Superior temporal gyrus (tissue), 1 donor: ENCODE measurements at regions not wholly inside any gene's neighbourhood (a gene's known extent, or its start where the extent isn't known, plus 50 kb on each side); places are given as distances from the start of the nearest gene placed in this dataset.

Experiments
- DNase-seq: peaks from one replicate; pipeline ENCODE4 v3.0.0-alpha.2; 2016; ENCODE audit errors: extremely low spot score

DNA sequence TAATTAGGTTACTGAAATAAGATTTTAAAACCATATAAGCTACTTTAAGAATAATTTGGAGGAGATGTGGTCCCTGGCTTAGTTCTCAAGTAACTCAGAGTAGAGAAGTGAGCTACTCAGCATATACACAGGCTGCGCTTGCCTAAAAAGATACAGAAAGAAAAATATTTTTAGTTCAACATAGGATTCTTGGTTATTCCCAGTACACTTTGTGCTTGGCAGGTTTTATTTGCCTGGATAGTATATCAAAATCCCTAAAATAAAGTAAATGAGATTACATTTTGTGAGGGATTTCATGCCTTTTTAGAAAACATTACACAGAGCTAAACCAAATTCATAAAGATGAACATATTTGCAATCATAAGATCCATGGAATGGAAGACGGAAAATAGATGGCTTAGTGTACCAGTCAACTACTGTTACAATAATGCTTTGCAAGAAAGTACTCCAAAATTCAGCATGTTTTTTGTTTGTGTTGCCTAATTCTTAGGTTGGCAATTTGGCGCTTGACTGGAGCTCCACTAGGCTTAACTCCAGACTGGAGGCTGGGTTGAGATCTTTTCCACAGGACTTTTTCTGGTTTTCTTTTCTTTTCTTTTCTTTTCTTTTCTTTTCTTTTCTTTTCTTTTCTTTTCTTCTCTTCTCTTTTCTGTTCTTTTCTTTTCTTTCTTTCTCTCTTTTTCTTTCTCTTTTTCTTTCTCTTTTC lies 600.5 kb upstream of the SYT4 start:
- DNase-seq = no peak

DNA sequence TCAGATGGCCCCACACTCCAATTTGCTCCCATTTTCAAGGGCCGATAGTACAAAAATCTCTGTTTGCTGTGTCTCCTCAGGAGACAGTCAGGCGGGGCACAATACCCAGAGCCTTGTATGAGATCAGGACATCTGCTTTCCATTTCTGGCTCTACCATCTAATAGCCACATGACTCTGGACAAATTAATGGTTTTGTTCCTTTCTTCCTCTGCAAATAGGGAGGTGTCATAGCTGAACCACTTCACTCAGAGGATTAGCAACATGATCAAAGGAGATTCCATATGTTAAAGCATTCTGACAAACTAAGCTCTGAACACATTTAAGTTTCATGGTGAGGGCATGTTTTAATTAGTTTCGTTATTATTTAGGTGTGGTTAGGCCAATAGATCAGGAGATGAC lies 602.1 kb upstream of the SYT4 start:
- no peak for DNase-seq

DNA sequence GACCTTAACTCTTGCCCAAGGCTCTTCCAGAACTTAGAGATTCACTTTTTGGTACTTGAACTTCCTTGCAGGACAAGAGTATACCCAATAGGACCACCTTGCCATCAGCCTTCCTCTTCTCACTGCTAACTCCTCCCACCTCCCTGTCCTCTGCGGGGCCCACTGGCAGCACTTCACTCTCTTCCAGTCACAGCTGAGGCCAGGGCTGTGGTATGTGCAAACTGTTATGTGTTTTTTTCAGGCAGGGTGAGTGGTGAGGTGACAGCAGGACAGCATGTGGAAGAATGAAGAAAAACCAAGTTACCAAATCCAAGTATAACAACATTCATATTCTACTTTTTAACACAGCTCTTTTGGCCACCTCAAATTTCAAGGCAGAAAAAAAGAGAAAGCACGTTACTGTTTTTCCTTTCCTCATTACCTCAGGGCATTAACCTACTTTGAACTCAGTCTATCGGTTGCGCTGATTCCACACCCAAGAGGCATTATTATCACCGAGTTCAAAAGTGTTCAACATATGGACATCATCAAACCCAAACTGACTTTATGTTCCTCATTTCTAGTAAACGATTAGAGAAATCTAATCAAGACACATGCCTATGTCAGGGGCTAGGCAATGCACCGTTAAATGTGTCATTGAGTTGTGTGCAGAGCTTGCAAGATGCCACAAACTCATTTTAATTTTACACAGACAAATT lies 605.2 kb upstream of the SYT4 start:
- no peak for DNase-seq

DNA sequence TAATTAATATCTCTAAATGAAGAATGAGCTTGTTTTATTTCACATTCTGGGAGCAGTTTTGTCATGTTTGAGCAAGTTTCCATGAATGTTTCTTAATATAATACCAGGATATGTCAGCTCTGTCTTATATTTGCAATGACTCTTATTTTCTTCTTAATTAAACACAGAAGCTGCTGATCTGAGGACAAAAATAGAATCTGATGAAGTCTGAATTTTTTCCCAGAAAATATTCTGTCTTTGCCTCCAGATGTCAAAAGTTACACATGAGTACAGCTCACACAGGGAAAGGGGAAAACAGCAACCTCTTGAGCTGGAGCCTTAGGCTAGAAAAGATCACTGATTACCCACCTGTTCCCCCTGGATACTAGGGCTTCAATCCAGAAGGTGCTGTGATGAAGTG lies 606.6 kb upstream of the SYT4 start:
- DNase-seq = no peak

DNA sequence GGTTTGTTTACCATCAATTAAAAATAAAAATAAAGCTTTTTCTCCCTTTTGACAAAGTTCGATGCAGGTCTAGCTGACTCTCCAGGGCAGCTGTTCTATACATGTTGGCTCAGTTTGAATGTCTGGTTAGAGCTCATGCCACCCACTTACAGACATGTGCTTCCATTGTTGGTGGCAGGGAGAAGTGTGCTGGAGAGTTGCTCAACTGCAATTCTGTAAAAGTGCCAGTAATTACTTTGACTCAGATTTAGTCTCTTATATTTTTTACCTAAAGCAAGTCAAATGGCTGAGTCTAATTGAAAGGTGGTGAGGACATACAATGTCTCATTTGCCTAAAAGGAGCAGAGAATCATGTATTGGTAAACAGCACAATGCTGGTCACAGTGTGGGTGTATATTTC lies 609.1 kb upstream of the SYT4 start:
- DNase-seq = no peak

DNA sequence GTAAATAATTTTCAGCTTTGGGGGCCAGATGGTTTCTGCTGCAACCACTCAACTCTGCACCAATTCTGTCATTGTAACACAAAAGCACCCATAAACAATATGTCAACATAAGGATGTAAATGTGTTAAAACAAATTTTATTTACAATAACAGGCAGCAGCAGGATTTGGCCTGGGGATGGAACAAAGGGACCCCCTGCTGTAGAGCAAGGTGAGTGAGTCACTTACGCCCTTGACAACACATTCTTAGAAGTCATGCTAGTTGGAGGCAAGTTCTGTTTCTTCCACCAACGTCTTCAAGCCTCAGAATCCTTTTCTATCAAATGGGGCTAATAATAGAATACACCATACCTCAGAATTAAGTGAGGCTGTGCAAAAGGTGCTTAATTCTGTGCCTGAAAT lies 610.2 kb upstream of the SYT4 start:
- DNase-seq = no peak

DNA sequence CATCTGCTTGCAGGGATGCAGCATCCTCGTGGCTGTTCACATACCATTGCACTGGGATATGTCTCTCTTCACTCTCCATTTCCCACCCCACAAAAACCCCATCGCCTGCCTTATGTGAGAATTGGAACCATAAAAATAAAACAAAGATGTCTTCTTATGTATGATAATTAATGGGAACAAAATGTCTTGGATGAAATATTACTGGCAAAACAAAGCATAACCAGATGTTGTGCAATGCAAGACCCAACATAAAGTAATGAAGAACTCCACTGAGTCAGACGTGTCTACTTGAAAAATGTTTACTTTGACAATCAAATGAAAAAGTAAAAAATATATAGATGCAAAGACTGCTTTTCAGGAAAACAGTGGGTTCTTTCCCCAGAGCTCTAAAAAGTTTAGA lies 611.3 kb upstream of the SYT4 start:
- DNase-seq = no peak

DNA sequence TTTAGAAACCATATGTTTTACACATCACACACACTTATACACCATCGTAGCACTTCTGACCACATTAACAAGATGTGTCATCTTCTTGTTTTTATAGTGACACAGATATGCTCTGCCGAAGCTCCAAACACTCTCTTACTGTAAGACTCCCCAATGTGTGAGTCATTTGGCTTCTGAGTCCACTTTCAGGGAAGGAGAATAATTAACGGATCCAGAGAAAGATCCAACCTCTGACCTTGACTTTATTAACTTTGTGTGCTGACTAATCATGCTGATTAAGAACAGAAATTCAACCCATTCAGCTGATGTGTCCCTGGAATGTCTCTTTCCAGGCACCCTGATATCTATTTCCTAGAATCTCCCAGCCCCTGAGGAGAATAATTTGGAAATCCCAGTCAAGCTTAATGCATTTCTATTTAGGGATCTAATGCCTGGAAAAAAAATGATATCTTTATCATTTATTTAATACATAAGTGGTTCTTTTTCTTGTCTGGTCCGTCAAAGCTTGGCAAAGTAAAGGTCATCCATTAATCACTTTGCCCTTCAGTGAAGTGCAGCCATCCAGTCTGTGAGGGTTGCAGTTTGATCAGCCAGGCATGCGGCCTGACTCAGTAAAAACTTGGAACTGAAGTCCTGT lies 615.8 kb upstream of the SYT4 start:
- DNase-seq = peak; percentile 36

DNA sequence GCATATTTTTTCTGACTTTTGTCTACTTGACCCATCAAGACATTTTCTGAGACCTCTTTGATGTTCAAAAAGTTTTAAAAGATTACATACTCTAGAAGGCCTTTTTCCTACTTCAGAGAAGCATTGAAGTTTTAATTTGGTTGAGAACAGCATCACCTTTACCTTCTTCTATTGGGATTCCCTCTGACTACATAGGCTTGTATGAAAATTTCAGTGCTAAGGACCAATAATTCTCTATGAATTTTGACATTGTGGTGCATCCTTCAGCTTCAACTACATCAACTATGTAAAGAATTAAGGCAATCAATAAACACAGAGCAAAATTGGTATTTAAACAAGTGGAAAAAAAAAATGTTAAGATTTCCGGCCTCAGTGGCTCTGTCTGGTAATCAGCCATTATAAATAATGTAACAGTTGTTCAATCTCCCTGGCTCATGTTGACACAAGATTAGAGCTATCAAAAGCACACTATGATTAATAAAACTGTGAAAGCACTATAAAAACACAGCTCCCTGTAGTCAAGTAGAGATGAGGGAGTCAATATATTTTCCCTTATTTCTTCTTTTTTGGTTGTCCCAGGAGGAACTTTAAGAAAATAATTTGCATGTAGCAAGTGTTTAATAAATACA lies 627.0 kb upstream of the SYT4 start:
- no peak for DNase-seq

DNA sequence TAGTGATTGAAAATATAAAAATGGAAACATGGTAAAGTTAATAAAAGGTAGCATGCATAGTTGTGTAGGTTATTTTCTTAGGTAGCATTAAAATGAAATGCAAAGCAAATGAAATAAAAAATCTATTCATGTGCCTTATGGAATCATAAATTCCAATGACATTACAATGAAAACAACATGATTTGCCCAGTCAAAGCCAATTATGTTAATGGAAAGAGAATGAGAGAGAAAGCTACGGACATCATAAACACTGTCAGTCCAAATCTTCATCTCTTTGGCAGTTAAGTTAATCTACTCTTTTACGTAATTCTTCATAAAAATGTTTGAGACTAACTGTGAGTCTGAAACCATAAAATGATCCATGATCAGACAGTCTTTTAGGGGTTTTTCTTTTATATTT lies 636.7 kb upstream of the SYT4 start:
- DNase-seq = no peak

DNA sequence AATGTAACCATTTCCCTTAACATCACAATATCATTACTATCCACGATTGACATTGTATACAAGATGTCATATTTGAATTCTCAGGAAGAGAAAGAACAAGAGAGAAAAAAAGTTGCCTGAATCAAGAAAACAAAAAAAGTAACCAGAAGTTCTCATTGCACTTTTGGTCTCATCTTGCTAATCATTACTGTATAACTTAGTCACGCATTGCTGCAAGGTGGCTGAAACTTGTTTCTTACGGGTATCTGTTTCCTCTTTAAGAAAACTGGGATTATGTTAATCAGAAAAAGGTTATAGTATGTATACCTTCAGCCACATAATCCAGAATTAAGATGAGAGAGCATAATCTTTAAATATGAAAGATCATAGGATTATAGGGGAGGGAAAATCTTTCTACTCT lies 639.7 kb upstream of the SYT4 start:
- DNase-seq = no peak

DNA sequence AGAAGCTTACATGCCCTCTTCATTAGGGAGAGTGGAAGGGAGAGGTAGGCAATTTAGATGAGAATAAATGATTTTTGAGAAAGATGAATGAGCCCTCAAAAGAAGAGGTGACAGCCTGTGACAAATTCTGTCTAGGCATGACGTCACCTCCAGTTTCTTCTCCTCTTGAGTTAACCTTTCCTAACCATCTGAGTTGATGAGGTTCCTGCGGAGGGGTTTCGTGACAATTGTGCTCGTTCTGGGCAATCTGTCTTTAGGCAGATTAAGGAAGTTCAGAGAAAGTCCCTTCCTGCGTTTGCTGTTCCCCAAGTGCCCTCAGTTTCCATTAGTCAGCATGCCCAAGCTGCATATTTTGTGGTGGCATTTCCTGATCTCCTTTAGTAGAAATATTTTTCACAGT lies 640.2 kb upstream of the SYT4 start:
- no peak for DNase-seq

DNA sequence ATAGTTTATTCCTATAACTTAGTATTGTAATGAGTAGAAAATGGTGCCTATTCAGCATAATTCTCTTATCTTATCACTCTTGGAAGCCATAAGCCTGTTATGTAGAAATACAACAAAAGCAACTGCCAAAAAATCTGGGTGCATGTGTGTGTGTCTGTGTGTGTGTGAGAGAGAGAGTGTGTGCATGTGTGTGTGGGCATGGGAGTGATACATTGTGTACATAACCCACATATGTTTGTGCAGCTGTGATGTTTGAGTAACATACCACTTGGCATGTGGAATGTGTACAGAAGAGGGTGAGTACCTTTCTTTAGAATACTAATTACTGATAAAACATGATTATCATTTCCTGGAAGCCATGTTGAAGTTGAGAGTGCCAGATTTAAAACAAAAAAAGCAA lies 642.3 kb upstream of the SYT4 start:
- no peak for DNase-seq

DNA sequence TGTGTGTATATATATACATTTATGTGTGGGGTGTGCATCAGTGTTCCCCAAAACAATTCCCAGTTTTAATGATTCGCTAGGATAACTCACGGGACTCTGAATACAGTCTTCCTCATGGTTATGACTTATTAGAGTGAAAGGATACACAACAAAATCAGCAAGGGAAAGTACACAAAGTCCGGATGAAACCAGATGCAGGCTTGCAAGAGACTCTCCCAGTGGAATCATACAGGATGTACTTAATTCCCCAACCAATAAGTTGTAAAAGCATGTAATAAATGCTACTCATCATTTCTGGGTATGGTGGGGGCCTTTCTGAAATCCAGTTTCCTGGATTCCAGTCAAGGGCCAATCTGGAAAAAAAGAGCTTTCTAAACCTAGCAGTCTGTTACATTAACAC lies 654.1 kb upstream of the SYT4 start:
- no peak for DNase-seq

DNA sequence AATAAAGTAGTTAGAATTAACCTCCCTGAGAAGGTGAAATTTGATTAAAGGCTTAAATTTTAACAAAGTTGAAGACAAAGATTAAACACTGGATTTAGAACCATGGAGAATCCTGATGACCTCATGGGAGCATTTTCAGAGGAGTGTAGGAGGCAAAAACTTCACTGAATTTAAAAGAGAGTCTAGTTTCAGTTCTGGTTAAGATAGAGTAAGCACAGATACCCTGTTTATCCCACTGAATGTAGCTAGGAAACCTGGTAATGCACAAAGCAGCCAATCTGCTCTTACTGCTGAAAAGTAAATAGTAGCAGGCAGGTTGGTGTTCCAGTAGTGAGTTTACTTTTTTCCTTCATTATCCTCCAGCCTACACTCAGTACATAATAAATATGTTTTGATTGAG lies 654.9 kb upstream of the SYT4 start:
- DNase-seq = no peak

DNA sequence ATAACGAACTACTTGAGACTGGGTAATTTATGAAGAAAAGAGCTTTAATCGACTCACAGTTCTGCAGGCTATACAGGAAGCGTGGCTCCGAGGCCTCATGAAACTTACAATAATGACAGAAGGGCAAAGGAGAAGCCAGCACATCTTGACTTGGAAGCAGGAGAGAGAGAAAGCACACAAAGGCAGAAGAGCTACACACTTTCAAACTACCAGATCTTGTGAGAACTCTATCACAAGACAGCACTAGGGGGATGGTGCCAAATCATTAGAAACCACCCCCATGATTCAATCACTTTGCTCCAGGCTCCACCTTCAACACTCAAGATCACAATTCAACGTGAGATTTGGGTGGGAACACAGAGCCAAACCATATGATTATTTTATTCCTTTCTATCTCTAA lies 655.9 kb upstream of the SYT4 start:
- no peak for DNase-seq

DNA sequence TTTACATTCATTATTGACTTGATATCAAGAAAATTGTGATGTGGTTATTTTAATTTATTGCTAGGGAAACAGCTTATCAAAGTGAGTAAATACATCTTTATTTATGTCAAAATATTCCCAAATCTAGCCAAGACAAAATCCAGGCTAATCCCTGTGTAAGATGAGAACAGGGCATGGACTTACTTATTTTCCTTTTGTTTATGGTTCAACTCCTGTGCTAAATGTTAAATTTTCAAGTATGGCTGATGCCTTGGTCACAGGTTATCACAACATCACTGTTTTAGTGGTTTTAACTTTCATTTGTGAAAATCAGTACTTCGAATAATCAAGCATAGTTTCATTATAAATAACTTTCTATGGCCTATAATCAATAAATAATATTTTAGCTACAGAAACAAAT lies 657.0 kb upstream of the SYT4 start:
- DNase-seq = no peak

DNA sequence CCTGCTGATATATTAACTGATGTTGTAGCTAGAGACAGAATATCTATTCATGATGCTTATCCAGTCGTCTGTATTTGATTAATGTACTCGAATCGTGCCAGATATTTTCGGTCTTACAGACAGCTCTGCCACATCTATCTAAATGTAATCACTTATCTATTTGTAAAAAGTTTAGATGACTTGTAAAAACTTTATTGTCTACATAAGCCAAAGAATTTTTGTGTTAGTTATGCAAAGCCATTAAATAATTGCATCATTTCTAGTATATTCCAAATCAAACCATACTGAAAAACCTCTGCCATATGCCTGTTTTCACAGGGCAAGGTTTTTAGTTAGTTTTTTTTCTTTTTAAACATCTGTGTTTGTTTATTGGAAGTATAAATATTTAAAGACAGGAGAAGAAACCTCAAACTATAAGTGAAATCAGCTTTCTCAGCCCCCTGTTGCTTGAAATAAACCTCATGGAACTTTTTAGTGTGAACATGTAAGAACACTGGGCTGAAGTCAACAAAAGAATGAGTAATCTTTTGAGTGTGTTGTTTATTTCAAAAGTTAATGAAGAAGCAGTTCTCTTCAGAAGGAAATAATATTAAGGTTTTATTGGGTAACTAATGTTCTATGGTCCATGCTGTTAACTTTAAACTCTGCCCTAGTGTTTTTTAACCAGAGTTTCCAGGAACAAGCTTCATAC lies 657.6 kb upstream of the SYT4 start:
- no peak for DNase-seq

DNA sequence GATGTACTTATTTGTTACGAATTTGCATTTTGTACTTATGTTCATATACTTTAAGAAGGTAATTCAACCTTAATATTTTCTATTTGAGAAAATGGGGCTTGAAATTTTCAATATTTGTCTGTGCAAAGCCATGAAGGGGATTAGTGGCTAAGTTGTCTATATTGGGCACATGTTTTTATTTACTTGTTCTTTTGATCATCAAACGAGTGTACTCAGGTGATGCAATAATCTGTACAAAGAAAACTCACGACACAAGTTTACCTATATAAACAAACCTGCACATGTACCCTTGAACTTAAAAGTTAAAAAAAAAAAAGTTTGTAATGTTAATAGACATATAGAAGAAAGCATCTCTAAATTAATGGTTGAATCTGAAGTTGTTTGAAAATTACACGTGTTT lies 658.9 kb upstream of the SYT4 start:
- no peak for DNase-seq

DNA sequence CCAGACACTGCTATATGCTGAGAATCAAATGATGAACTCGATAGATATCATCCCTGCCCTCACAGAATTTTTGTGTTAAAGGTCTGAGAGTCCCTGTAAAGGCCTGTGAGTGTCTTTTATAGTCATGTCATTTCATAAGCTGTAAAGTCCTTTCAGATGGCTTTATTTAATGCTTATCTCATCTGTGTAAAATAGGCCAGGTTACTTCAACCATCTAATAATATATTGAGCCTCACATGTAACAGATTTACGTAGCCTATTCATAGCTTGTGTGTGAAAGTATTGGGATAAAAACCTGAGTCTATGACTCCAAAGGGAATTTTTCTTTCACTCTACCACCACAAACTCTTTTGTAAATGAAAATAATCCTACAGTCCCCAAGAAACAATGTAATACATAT lies 672.0 kb upstream of the SYT4 start:
- no peak for DNase-seq

DNA sequence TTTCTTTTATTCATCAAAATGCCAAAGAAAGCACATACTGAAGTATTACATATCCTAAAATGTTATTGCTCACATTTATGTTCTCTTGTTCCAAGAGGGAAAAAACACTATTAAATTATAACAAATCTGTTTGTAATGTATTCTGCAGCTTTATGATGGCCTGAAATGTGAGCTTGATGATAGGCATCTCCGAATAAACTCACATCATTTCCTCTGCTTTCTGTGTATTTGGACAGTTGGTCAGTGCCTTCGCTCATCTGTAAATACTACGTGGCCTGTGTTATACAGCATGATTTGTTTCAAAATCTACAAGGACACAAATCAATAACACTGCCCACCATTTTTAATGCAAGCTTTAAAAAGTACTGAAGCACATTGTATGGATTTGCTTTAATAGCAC lies 672.8 kb upstream of the SYT4 start:
- no peak for DNase-seq

DNA sequence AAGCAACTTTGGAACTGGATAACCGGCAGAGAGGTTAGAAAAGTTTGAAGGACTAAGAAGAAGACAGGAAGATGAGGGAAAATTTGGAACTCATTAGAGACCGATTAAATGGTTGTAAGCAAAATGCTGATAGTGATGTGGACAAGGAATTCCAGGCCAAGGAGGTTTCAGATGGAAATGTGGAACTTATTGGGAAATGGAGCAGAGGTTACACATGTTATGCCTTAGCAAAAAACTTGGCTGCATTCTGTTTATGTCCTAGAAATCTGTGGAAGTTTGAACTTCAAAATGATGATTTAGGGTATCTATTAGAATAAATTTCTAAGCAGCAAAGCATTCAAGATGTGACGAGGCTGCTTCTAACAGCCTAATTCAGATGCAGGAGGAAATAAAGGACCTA lies 675.1 kb upstream of the SYT4 start:
- DNase-seq = no peak
